B cell (primary cell): ENCODE measurements at regions not wholly inside any gene's neighbourhood (a gene's known extent, or its start where the extent isn't known, plus 50 kb on each side); places are given as distances from the start of the nearest gene placed in this dataset.

Experiments
- EZH2 ChIP-seq: IDR thresholded peaks from 2 replicates; pipeline ENCODE4 v1.6.1; 2012; ENCODE audit warnings: borderline replicate concordance, low read depth, mild to moderate bottlenecking, moderate library complexity, low read length; ENCODE audit not compliant: insufficient read depth, poor library complexity, severe bottlenecking
- TF ChIP-seq, protein P1 (sequence below): fragments of 200-600 bp; IDR thresholded peaks from one replicate; pipeline ENCODE4 v1.8.0; 2022; ENCODE audit warnings: antibody characterized with exemption, mild to moderate bottlenecking

DNA sequence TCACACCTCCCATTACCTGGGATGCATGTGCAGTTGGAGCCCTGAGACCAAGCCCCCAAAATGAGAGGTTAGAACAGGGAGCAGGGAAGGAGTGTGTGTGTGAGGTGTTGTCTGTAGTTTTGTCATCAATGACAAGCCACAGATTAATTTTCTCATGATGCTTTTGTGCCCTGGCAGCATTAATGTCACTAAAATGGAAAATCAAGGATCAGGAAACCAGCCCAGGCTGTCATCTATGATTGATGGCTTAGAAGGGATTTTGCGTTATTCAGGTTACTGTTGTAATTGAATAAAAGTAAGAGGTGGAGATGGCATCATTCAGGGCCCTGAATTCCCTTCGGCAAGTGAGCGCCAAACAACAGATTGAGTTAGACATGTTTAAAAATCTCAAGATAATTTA, 130.5 kb upstream of the C1QTNF7 start:
- TF ChIP-seq, protein P1, sequence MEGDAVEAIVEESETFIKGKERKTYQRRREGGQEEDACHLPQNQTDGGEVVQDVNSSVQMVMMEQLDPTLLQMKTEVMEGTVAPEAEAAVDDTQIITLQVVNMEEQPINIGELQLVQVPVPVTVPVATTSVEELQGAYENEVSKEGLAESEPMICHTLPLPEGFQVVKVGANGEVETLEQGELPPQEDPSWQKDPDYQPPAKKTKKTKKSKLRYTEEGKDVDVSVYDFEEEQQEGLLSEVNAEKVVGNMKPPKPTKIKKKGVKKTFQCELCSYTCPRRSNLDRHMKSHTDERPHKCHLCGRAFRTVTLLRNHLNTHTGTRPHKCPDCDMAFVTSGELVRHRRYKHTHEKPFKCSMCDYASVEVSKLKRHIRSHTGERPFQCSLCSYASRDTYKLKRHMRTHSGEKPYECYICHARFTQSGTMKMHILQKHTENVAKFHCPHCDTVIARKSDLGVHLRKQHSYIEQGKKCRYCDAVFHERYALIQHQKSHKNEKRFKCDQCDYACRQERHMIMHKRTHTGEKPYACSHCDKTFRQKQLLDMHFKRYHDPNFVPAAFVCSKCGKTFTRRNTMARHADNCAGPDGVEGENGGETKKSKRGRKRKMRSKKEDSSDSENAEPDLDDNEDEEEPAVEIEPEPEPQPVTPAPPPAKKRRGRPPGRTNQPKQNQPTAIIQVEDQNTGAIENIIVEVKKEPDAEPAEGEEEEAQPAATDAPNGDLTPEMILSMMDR: no peak
- no peak for TF ChIP-seq EZH2
